ENCODE measurements at regions not wholly inside any gene's neighbourhood (a gene's known extent, or its start where the extent isn't known, plus 50 kb on each side); places are given as distances from the start of the nearest gene placed in this dataset.

GRCh38 chr15:93432474-93432873, 343.5 kb upstream of the RGMA start:
- Mint-ChIP-seq H3K36me3 (no peaks in the 10 kb centered on the region), H3K27ac (no peak overlapping the region), H3K4me1 (ENCODE audit: low read depth) (no peaks in the 10 kb centered on the region), H3K9me3 (no peaks in the 10 kb centered on the region), H3K27me3 (peaks cover 4% of the 10 kb centered on the region), H3K4me3 (no peak overlapping the region)
- POLR2A ChIA-PET = no interaction called here
- no peak for DNase-seq
- intact Hi-C loops (cut with micrococcal nuclease) = no loop called here
- CTCF ChIA-PET = no interaction called here

DNA sequence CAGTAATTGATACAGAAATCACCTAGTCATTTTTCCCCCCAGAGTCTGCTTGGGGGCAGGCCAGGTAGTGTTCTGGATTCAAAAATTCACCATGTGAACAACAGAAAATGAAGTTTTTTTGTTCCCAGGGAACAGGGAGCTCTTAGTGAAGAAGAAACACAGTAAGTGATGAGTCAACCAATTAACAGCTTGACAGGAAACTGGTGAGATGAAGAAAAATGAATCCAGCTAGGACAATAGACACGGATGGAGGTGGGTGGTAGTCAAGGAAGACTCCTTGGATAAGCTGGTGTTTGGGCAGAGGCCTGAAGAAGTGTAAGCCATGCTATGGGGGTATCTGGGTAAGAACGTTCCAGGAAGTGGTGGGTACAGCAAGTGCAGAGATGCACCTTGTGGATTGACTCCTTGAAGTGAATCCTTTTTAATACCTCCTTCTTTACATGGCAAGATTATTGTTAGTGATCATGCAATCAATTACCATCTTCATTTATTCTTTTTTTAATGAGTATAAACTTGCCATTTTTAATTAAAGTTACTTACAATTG, 339.9 kb upstream of the RGMA start:
- H3K4me3 Mint-ChIP-seq = no peak overlapping the region
- H3K36me3 Mint-ChIP-seq = no peaks in the 10 kb centered on the region
- ChIA-PET POLR2A (no interaction called here), CTCF (no interaction called here)
- H3K27ac Mint-ChIP-seq = no peak overlapping the region
- H3K4me1 Mint-ChIP-seq (ENCODE audit: low read depth) = no peaks in the 10 kb centered on the region
- H3K27me3 Mint-ChIP-seq = peaks cover 2% of the 10 kb centered on the region
- no peak for DNase-seq
- intact Hi-C loops (cut with micrococcal nuclease) = no loop called here
- H3K9me3 Mint-ChIP-seq = no peaks in the 10 kb centered on the region

- no peak for DNase-seq
- no peak overlapping the region for H3K4me3 Mint-ChIP-seq
- H3K27me3 Mint-ChIP-seq = peaks cover 2% of the 10 kb centered on the region
- no peaks in the 10 kb centered on the region for H3K4me1 Mint-ChIP-seq (ENCODE audit: low read depth)
- ChIA-PET POLR2A (interaction anchor here (0.7 kb wide), 1 partner anchor 175 kb away, joined by 3 read pairs; no protein-coding TSS in a partner anchor), CTCF (no interaction called here)
- H3K27ac Mint-ChIP-seq = no peak overlapping the region
- intact Hi-C loops (cut with micrococcal nuclease) = no loop called here
- no peaks in the 10 kb centered on the region for H3K9me3 Mint-ChIP-seq
- H3K36me3 Mint-ChIP-seq = no peaks in the 10 kb centered on the region
These were observed 339.1 kb upstream of the RGMA start for GRCh38 chr15:93428150-93428549.

GRCh38 chr15:93424131-93424530, 335.1 kb upstream of the RGMA start:
- ChIA-PET POLR2A (no interaction called here), CTCF (no interaction called here)
- Mint-ChIP-seq H3K4me3 (no peak overlapping the region), H3K27me3 (peaks cover 2% of the 10 kb centered on the region), H3K36me3 (no peaks in the 10 kb centered on the region), H3K27ac (no peak overlapping the region), H3K4me1 (ENCODE audit: low read depth) (no peaks in the 10 kb centered on the region), H3K9me3 (no peaks in the 10 kb centered on the region)
- no peak for DNase-seq
- intact Hi-C loops (cut with micrococcal nuclease) = no loop called here

DNA sequence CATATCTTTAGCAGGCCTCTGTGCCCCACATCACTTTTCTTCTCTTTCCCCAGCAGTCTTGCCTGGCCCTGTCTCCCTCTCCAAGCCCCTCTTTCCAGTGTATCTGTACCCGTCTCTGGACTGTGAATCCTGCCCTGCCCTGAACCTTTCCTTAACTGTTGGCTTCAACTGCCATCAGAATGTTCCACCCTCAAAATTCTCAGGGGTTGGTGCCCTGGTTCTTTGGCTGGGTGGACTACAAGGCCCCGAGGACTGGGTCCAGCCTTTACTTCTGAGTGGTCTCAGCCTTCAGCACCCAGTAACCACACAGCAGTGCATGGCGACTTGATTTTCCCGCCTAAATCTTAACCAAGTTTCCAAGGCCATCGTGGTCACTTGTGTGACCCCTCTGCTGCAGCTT, 333.5 kb upstream of the RGMA start:
- Mint-ChIP-seq H3K36me3 (no peaks in the 10 kb centered on the region), H3K27me3 (peaks cover 2% of the 10 kb centered on the region), H3K4me3 (no peak overlapping the region), H3K9me3 (no peaks in the 10 kb centered on the region), H3K4me1 (ENCODE audit: low read depth) (no peaks in the 10 kb centered on the region), H3K27ac (no peak overlapping the region)
- no peak for DNase-seq
- POLR2A ChIA-PET = no interaction called here
- intact Hi-C loops (cut with micrococcal nuclease) = no loop called here
- CTCF ChIA-PET = no interaction called here

DNA sequence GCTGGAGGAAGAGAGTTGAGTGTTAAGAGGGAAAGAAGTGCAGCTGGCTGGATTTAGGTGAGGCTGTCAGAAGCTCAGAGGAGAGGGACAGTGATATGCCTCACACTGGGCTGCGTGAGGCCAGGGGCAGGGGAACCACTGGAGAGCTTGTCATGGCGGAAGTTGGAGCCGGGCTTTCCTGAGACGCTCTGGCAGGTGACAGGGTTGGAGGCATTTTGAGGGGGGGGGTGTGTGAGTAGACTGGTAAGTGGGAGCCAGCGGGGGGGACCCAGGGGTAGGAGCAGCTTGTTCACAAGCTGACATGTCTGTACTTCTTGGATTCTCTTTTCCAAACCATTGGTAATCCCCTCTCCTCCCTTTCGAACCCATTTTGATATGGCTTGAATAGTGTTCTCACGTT, 331.5 kb upstream of the RGMA start:
- no peak overlapping the region for H3K27ac Mint-ChIP-seq
- CTCF ChIA-PET = no interaction called here
- intact Hi-C loops (cut with micrococcal nuclease) = no loop called here
- no peaks in the 10 kb centered on the region for H3K9me3 Mint-ChIP-seq
- H3K4me3 Mint-ChIP-seq = no peak overlapping the region
- H3K27me3 Mint-ChIP-seq = peaks cover 4% of the 10 kb centered on the region
- no peak for DNase-seq
- H3K36me3 Mint-ChIP-seq = no peaks in the 10 kb centered on the region
- H3K4me1 Mint-ChIP-seq (ENCODE audit: low read depth) = no peaks in the 10 kb centered on the region
- POLR2A ChIA-PET = no interaction called here

DNA sequence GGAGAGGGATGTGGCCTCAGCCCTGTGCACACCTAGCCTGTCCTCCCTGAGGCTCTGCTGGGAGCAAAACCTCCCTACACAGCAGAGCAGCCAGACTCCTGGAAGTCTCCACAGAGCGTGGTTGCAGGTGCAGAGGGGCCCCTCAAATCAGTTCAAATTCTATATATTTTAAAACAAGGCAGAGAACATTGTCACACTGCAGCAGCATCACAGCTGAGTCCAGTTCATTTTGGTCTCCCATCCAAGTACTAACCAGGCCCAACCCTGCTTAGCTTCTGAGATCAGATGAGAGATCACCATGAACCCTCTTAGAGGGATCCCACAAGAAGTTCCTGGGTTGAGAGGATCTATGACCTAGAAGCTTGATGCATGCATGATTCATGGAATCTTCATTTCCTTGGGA, 331.0 kb upstream of the RGMA start:
- intact Hi-C loops (cut with micrococcal nuclease) = no loop called here
- Mint-ChIP-seq H3K4me3 (no peak overlapping the region), H3K27ac (no peak overlapping the region), H3K27me3 (peaks cover 2% of the 10 kb centered on the region), H3K36me3 (no peaks in the 10 kb centered on the region), H3K9me3 (no peaks in the 10 kb centered on the region), H3K4me1 (ENCODE audit: low read depth) (no peaks in the 10 kb centered on the region)
- no peak for DNase-seq
- ChIA-PET CTCF (no interaction called here), POLR2A (no interaction called here)

DNA sequence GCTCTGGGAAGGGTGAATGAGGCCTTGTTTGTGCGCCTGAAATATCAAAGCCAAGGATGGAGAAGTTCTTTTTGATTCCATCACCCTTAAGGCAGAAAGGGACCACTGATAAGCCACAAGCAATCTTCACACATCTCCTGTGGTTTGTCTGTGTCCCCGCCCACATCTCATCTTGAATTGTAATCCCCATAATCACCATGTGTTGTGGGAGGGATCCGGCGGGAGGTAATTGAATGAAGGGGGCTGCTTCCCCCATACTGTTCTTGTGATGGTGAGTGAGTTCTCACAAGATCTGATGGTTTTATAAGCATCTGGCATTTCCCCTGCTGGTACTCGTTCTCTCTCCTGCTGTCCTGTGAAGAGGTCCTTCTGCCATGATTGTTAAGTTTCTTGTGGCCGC, 329.6 kb upstream of the RGMA start:
- Mint-ChIP-seq H3K36me3 (no peaks in the 10 kb centered on the region), H3K4me1 (ENCODE audit: low read depth) (no peaks in the 10 kb centered on the region), H3K9me3 (no peaks in the 10 kb centered on the region), H3K27ac (no peak overlapping the region), H3K27me3 (peaks cover 2% of the 10 kb centered on the region), H3K4me3 (no peak overlapping the region)
- POLR2A ChIA-PET = no interaction called here
- intact Hi-C loops (cut with micrococcal nuclease) = no loop called here
- CTCF ChIA-PET = no interaction called here
- DNase-seq = no peak

- no peaks in the 10 kb centered on the region for H3K36me3 Mint-ChIP-seq
- no peak overlapping the region for H3K27ac Mint-ChIP-seq
- DNase-seq = no peak
- peaks cover 2% of the 10 kb centered on the region for H3K27me3 Mint-ChIP-seq
- no peaks in the 10 kb centered on the region for H3K4me1 Mint-ChIP-seq (ENCODE audit: low read depth)
- ChIA-PET POLR2A (no interaction called here), CTCF (no interaction called here)
- intact Hi-C loops (cut with micrococcal nuclease) = no loop called here
- no peak overlapping the region for H3K4me3 Mint-ChIP-seq
- no peaks in the 10 kb centered on the region for H3K9me3 Mint-ChIP-seq
These were observed 328.6 kb upstream of the RGMA start for GRCh38 chr15:93417631-93418030.

DNA sequence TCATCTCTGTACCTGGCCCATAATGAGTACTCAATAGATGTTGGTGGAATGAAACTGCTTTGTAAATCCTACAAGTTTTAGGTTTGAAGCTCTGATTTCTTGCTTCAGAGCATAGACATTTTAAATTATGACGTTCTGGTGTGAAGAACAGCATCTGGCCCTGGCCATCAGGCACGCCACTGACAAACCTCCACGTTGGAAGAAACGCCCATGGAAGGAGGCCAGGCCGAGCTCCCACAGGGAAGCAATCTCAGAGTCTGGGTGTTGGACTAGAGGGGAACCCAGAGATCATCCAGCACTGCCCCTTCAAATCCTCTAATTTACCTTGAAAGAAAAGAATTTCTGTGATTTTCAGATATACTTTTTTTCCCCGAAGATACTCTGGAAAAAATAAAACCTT, 328.1 kb upstream of the RGMA start:
- ChIA-PET CTCF (interaction anchor here (0.7 kb wide), 1 partner anchor 1523 kb away, joined by 3 read pairs; no protein-coding TSS in a partner anchor), POLR2A (no interaction called here)

DNA sequence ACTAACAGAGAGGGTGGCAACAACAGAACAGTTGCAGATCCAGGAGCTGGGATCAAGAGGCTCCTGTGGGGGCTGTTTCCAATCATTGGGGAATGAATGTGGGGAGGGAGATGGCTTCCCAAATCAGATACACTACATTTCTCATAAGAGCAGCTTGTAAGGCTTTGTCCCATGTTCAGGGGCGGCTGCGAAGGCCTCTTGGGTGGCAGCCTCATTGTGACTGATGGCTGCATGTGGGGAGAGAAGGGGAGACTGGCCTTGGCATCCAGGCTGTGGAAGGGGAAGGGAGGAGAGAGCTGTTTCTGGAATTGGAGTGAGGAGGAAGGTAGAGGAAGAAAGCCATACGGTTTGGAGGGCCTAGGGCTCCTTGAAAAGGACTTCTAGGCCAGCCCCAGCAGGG, 326.6 kb upstream of the RGMA start:
- no peaks in the 10 kb centered on the region for H3K9me3 Mint-ChIP-seq
- ChIA-PET POLR2A (no interaction called here), CTCF (no interaction called here)
- H3K4me3 Mint-ChIP-seq = no peak overlapping the region
- H3K4me1 Mint-ChIP-seq (ENCODE audit: low read depth) = no peaks in the 10 kb centered on the region
- peaks cover 2% of the 10 kb centered on the region for H3K27me3 Mint-ChIP-seq
- no peaks in the 10 kb centered on the region for H3K36me3 Mint-ChIP-seq
- no peak for DNase-seq
- intact Hi-C loops (cut with micrococcal nuclease) = no loop called here
- H3K27ac Mint-ChIP-seq = no peak overlapping the region

More for the DNA sequence above, 328.1 kb upstream of the RGMA start:
- Mint-ChIP-seq H3K36me3 (no peaks in the 10 kb centered on the region), H3K27me3 (peaks cover 2% of the 10 kb centered on the region), H3K9me3 (no peaks in the 10 kb centered on the region), H3K27ac (no peak overlapping the region), H3K4me1 (ENCODE audit: low read depth) (no peaks in the 10 kb centered on the region), H3K4me3 (no peak overlapping the region)
- intact Hi-C loops (cut with micrococcal nuclease) = no loop called here
- DNase-seq = no peak

GRCh38 chr15:93414576-93415231, 325.7 kb upstream of the RGMA start:
- Mint-ChIP-seq H3K36me3 (no peaks in the 10 kb centered on the region), H3K9me3 (no peaks in the 10 kb centered on the region), H3K4me1 (ENCODE audit: low read depth) (no peaks in the 10 kb centered on the region), H3K4me3 (no peak overlapping the region), H3K27me3 (peaks cover 2% of the 10 kb centered on the region), H3K27ac (no peak overlapping the region)
- intact Hi-C loops (cut with micrococcal nuclease) = no loop called here
- CTCF ChIA-PET = no interaction called here
- no peak for DNase-seq
- POLR2A ChIA-PET = no interaction called here

GRCh38 chr15:93413745-93414144, 324.7 kb upstream of the RGMA start:
- no peak overlapping the region for H3K4me3 Mint-ChIP-seq
- no peaks in the 10 kb centered on the region for H3K4me1 Mint-ChIP-seq (ENCODE audit: low read depth)
- CTCF ChIA-PET = no interaction called here
- H3K36me3 Mint-ChIP-seq = no peaks in the 10 kb centered on the region
- no peaks in the 10 kb centered on the region for H3K9me3 Mint-ChIP-seq
- H3K27ac Mint-ChIP-seq = no peak overlapping the region
- DNase-seq = no peak
- POLR2A ChIA-PET = no interaction called here
- intact Hi-C loops (cut with micrococcal nuclease) = no loop called here
- peaks cover 2% of the 10 kb centered on the region for H3K27me3 Mint-ChIP-seq
